PC-3 (cell line): ENCODE measurements at regions not wholly inside any gene's neighbourhood (a gene's known extent, or its start where the extent isn't known, plus 50 kb on each side); places are given as distances from the start of the nearest gene placed in this dataset.

Source experiments
- ATAC-seq: fragments of 200-7000 bp; cut with Tn5 transposase; 2 replicates; pipeline ENCODE4 v1.9.1; 2020; ENCODE audit warnings: mild to moderate bottlenecking, moderate library complexity
- BruUV-seq: library from RNA; stranded (reverse); fragments of 400-500 nt; replicated peaks from 2 replicates; lab custom pipeline; 2021; lab: Mats Ljungman, UMichigan
- CTCF ChIA-PET: fragments of 300-600 bp; sonication (Branson Sonifier 250); formaldehyde crosslinking; loops from one replicate; lab custom pipeline; 2022; ENCODE audit warnings: antibody characterized with exemption; lab: Charles Lee
- POLR2A ChIA-PET: fragments of 300-600 bp; sonication (Branson Sonifier 250); formaldehyde crosslinking; loops from one replicate; lab custom pipeline; 2022; ENCODE audit warnings: antibody characterized with exemption; ENCODE audit not compliant: unreplicated experiment; lab: Charles Lee
- DNase-seq: peaks from one replicate; pipeline ENCODE4 v3.0.0-alpha.2; 2015
- H2AFZ ChIP-seq: fragments of 300-600 bp; sonication (generic); 2 replicates; pipeline ENCODE4 v1.6.0; 2016; ENCODE audit warnings: antibody characterized with exemption, low read length
- H3F3A ChIP-seq: fragments of 300-600 bp; sonication (generic); one replicate; pipeline ENCODE4 v1.6.0; 2017; ENCODE audit warnings: antibody characterized with exemption, low read length, control low read depth, mild to moderate bottlenecking; ENCODE audit not compliant: unreplicated experiment
- H3K27ac ChIP-seq: fragments of 300-600 bp; sonication (generic); 2 replicates; pipeline ENCODE4 v1.5.1; 2016; ENCODE audit warnings: mild to moderate bottlenecking, low read length
- H3K27me3 ChIP-seq: fragments of 300-600 bp; sonication (generic); 2 replicates; pipeline ENCODE4 v1.6.1; 2016; ENCODE audit warnings: low read length, mixed read lengths
- H3K36me3 ChIP-seq: fragments of 300-600 bp; sonication (generic); 2 replicates; pipeline ENCODE4 v1.6.1; 2016; ENCODE audit warnings: low read depth, mixed run types, low read length, mixed read lengths
- H3K4me1 ChIP-seq: fragments of 300-600 bp; sonication (generic); 2 replicates; pipeline ENCODE4 v1.5.1; 2016; ENCODE audit warnings: low read length; ENCODE audit not compliant: insufficient read depth
- H3K4me2 ChIP-seq: fragments of 300-600 bp; sonication (generic); 2 replicates; pipeline ENCODE4 v1.6.0; 2016; ENCODE audit warnings: low read length
- H3K4me3 ChIP-seq: fragments of 300-600 bp; sonication (generic); 2 replicates; pipeline ENCODE4 v1.5.1; 2016; ENCODE audit warnings: mild to moderate bottlenecking, low read length, mixed read lengths
- H3K79me2 ChIP-seq: fragments of 300-600 bp; sonication (generic); 2 replicates; pipeline ENCODE4 v1.6.1; 2017; ENCODE audit warnings: low read length, mixed read lengths
- H3K9ac ChIP-seq: fragments of 300-600 bp; sonication (generic); 2 replicates; pipeline ENCODE4 v1.6.0; 2016; ENCODE audit warnings: mild to moderate bottlenecking, low read length
- H3K9me2 ChIP-seq: fragments of 300-600 bp; sonication (generic); replicated peaks from 2 replicates; pipeline ENCODE4 v1.6.1; 2016; ENCODE audit warnings: mixed run types, low read length, mixed read lengths
- H3K9me3 ChIP-seq: fragments of 300-600 bp; sonication (generic); 2 replicates; pipeline ENCODE4 v1.6.1; 2016; ENCODE audit warnings: low read length, mixed read lengths
- H4K20me1 ChIP-seq: fragments of 300-600 bp; sonication (generic); 2 replicates; pipeline ENCODE4 v1.6.1; 2016; ENCODE audit warnings: low read length, mixed read lengths
- EZH2 ChIP-seq: fragments of 300-600 bp; sonication (generic); IDR thresholded peaks from one replicate; pipeline ENCODE4 v1.6.1; 2017; ENCODE audit warnings: antibody characterized with exemption, mild to moderate bottlenecking, low read length; ENCODE audit not compliant: unreplicated experiment
- EZH2phosphoT487 ChIP-seq: fragments of 300-600 bp; sonication (generic); IDR thresholded peaks from 2 replicates; pipeline ENCODE4 v1.6.1; 2018; ENCODE audit warnings: mild to moderate bottlenecking, antibody characterized with exemption, low read length, borderline replicate concordance
- intact Hi-C: fragments of 100-400 bp; cut with micrococcal nuclease; formaldehyde crosslinking; loops from 2 replicates; pipeline ENCODE4 v1.9.0; 2023
- TF ChIP-seq, protein P1 (sequence below): fragments of 300-600 bp; sonication (generic); conservative IDR thresholded peaks from 2 replicates; pipeline ENCODE4 v1.5.1; 2017; ENCODE audit warnings: antibody characterized with exemption, low read depth, mild to moderate bottlenecking, low read length

- no peaks in the 10 kb centered on the region for H3K36me3 ChIP-seq
- no peak overlapping the region for H3K4me3 ChIP-seq
- H3K4me1 ChIP-seq: no peaks in the 10 kb centered on the region
- no peaks in the 10 kb centered on the region for H3K79me2 ChIP-seq
- H3F3A ChIP-seq: no peaks in the 10 kb centered on the region
- DNase-seq (no peak), ATAC-seq (no peak)
- no peak overlapping the region for H3K4me2 ChIP-seq
- H3K27ac ChIP-seq: no peak overlapping the region
- no peaks in the 10 kb centered on the region for H3K9me2 ChIP-seq
- POLR2A ChIA-PET: no interaction called here
- BruUV-seq: no TSS peak
- H2AFZ ChIP-seq: no peak overlapping the region
- TF ChIP-seq EZH2phosphoT487: no peak
- no peak for TF ChIP-seq EZH2
- TF ChIP-seq, protein P1, sequence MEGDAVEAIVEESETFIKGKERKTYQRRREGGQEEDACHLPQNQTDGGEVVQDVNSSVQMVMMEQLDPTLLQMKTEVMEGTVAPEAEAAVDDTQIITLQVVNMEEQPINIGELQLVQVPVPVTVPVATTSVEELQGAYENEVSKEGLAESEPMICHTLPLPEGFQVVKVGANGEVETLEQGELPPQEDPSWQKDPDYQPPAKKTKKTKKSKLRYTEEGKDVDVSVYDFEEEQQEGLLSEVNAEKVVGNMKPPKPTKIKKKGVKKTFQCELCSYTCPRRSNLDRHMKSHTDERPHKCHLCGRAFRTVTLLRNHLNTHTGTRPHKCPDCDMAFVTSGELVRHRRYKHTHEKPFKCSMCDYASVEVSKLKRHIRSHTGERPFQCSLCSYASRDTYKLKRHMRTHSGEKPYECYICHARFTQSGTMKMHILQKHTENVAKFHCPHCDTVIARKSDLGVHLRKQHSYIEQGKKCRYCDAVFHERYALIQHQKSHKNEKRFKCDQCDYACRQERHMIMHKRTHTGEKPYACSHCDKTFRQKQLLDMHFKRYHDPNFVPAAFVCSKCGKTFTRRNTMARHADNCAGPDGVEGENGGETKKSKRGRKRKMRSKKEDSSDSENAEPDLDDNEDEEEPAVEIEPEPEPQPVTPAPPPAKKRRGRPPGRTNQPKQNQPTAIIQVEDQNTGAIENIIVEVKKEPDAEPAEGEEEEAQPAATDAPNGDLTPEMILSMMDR: no peak
- CTCF ChIA-PET: no interaction called here
- H4K20me1 ChIP-seq: no peaks in the 10 kb centered on the region
- H3K9ac ChIP-seq: no peak overlapping the region
- H3K27me3 ChIP-seq: no peaks in the 10 kb centered on the region
- intact Hi-C loops: no loop called here
- no peaks in the 10 kb centered on the region for H3K9me3 ChIP-seq
These were observed 587.0 kb downstream of the CDH18 start for GRCh38 chr5:19401032-19401431.

DNA sequence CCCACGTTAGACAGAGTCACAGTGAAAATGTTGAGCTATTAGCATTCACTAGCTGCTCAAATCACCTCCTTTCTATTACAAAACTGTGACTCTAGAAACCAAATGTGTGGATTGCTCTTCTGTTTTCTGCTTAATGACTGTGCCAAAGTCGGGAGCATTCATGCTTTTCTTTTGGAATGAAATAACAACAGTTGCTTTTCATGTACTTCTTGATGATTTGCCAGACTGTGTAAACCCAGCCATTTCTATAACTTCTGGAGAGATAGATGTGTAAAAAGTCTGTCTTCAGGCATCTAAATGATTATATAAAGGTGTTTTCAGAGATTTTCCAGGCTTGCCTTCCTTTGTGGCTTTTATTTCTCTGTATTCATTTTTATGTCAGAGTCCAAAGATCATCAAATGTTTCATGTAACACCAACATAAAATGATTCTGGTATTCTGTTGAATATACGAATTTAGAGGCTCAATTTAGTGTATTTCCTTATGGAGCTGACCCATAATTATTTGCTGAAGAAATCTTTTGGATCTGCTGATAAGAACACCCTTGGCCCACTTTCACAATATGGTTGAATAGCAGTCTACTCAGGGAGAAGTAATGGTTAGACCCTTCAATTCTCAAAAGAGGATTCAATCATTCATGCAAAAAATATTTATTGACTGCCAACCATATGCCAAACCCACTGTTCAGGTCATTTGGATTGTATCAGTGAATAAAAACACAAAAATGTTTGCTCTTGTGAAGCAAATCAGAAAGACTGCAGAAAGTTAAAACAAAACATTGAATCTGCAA lies 581.2 kb downstream of the CDH18 start:
- POLR2A ChIA-PET: no interaction called here
- intact Hi-C loops: no loop called here
- H2AFZ ChIP-seq: peak overlapping the region; percentile 12; the same call in 1 of the 2 replicates

GRCh38 chr5:19408149-19408548 lies 579.9 kb downstream of the CDH18 start:
- Histone ChIP-seq H3K36me3 (no peaks in the 10 kb centered on the region), H3K9ac (no peak overlapping the region)
- intact Hi-C loops: no loop called here

More for the DNA sequence above, 581.2 kb downstream of the CDH18 start:
- DNase-seq (no peak), ATAC-seq (no peak)
- Histone ChIP-seq H4K20me1 (no peaks in the 10 kb centered on the region), H3K36me3 (no peaks in the 10 kb centered on the region), H3K27me3 (no peaks in the 10 kb centered on the region), H3K4me2 (no peak overlapping the region), H3K9ac (no peak overlapping the region), H3K9me2 (no peaks in the 10 kb centered on the region), H3F3A (no peaks in the 10 kb centered on the region), H3K79me2 (no peaks in the 10 kb centered on the region), H3K4me3 (no peak overlapping the region), H3K9me3 (no peaks in the 10 kb centered on the region), H3K4me1 (no peaks in the 10 kb centered on the region), H3K27ac (no peak overlapping the region)
- CTCF ChIA-PET: no interaction called here
- TF ChIP-seq EZH2 (no peak), EZH2phosphoT487 (no peak)
- TF ChIP-seq, protein P1: no peak
- BruUV-seq: no TSS peak

More at GRCh38 chr5:19408149-19408548, 579.9 kb downstream of the CDH18 start:
- Histone ChIP-seq H2AFZ (no peak overlapping the region), H4K20me1 (no peaks in the 10 kb centered on the region), H3K9me3 (no peaks in the 10 kb centered on the region), H3K4me3 (no peak overlapping the region), H3K27ac (no peak overlapping the region), H3K4me1 (no peaks in the 10 kb centered on the region), H3K4me2 (no peak overlapping the region), H3K79me2 (no peaks in the 10 kb centered on the region), H3K27me3 (no peaks in the 10 kb centered on the region), H3K9me2 (no peaks in the 10 kb centered on the region), H3F3A (no peaks in the 10 kb centered on the region)
- BruUV-seq: no TSS peak
- no peak for ATAC-seq
- no peak for DNase-seq
- TF ChIP-seq, protein P1: no peak
- CTCF ChIA-PET: no interaction called here
- POLR2A ChIA-PET: no interaction called here
